ENCODE measurements at regions not wholly inside any gene's neighbourhood (a gene's known extent, or its start where the extent isn't known, plus 50 kb on each side); places are given as distances from the start of the nearest gene placed in this dataset.

DNA sequence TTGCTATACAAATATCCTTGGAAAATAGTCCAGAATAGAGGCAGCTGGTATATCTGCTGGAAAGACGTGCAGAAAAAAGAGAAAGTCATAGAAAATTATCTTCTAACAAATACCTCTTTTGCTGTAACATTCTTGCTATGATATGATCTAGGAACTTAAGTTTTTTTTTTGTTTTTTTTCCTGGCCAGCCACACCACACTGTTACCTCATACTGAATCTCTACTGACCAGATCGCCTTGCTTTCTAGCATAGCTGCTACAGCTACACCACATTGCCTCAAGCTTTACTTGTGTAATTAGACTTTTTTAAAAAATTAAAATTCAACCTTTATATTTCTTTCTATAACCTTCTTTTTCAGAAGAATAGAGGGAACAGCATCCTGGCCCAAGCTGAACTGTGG lies 142.2 kb upstream of the PRLR start:
- TF ChIP-seq CEBPB (tag; IDR thresholded peaks at IDR 0.05) (no peak), NELFE (IDR thresholded peaks at IDR 0.05; ENCODE audit: insufficient read depth, insufficient read length) (no peak), MTA3 (IDR thresholded peaks at IDR 0.05; ENCODE audit: borderline replicate concordance) (no peak), RFX1 (IDR thresholded peaks at IDR 0.05) (no peak), GABPA (tag; conservative IDR thresholded peaks at IDR 0.05; ENCODE audit: low read depth) (no peak), POLR2AphosphoS5 (IDR thresholded peaks at IDR 0.05; ENCODE audit: control insufficient read depth, insufficient read depth, low read depth, low read length) (no peak), ZFPM2 (CRISPR knock-in tag; IDR thresholded peaks at IDR 0.05) (no peak), NFYB (IDR thresholded peaks at IDR 0.05; ENCODE audit: extremely low read depth, insufficient read length) (no peak), IRF2 (CRISPR knock-in tag; IDR thresholded peaks at IDR 0.05) (no peak)
- TF ChIP-seq, protein P1, sequence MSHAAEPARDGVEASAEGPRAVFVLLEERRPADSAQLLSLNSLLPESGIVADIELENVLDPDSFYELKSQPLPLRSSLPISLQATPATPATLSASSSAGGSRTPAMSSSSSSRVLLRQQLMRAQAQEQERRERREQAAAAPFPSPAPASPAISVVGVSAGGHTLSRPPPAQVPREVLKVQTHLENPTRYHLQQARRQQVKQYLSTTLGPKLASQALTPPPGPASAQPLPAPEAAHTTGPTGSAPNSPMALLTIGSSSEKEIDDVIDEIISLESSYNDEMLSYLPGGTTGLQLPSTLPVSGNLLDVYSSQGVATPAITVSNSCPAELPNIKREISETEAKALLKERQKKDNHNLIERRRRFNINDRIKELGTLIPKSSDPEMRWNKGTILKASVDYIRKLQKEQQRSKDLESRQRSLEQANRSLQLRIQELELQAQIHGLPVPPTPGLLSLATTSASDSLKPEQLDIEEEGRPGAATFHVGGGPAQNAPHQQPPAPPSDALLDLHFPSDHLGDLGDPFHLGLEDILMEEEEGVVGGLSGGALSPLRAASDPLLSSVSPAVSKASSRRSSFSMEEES (CRISPR knock-in tag; IDR thresholded peaks at IDR 0.05) = no peak
